ENCODE measurements at regions not wholly inside any gene's neighbourhood (a gene's known extent, or its start where the extent isn't known, plus 50 kb on each side); places are given as distances from the start of the nearest gene placed in this dataset.

GRCh38 chrX:14094191-14094590 lies 64.5 kb upstream of the GEMIN8 start:
- Histone ChIP-seq H3K27me3 (ENCODE audit: control insufficient read depth, extremely low read depth, insufficient read depth, low read length) (no peaks in the 10 kb centered on the region), H3K9me1 (ENCODE audit: control insufficient read depth, extremely low read depth, insufficient read depth, low read length) (no peaks in the 10 kb centered on the region), H3K4me1 (ENCODE audit: control insufficient read depth, extremely low read depth, insufficient read depth, low read length) (no peaks in the 10 kb centered on the region), H3K79me2 (ENCODE audit: control insufficient read depth, insufficient read depth, low read length) (no peaks in the 10 kb centered on the region), H3K9me3 (ENCODE audit: control insufficient read depth, low read depth, low read length) (no peaks in the 10 kb centered on the region), H3K4me2 (ENCODE audit: control insufficient read depth, extremely low read depth, insufficient read depth, low read depth, low read length) (no peak overlapping the region), H3K27ac (ENCODE audit: control insufficient read depth, insufficient read depth, low read length) (no peak overlapping the region), H3K4me3 (ENCODE audit: control insufficient read depth in 2 of 3, extremely low read depth in 1 of 3, insufficient read depth in 2 of 3, low read depth in 1 of 3, low read length in 3 of 3) (no peak overlapping the region), H2AFZ (ENCODE audit: control insufficient read depth, low read length) (no peak overlapping the region), H3K9ac (ENCODE audit: control insufficient read depth, extremely low read depth, insufficient read depth, low read length) (no peak overlapping the region), H4K20me1 (ENCODE audit: control insufficient read depth, extremely low read depth, insufficient read depth, low read length) (no peaks in the 10 kb centered on the region), H3K36me3 (ENCODE audit: control insufficient read depth in 2 of 2, extremely low read depth in 1 of 2, insufficient read depth in 2 of 2, low read length in 2 of 2) (no peaks in the 10 kb centered on the region)
- DNase-seq (ENCODE audit: low read depth, low spot score): no peak
- FAIRE-seq: no peak
- dilution Hi-C loops (cut with MboI; ENCODE audit: extremely low pct_ligation_motif_present, low sequenced_read_pairs): no loop called here
- TF ChIP-seq, protein P1, sequence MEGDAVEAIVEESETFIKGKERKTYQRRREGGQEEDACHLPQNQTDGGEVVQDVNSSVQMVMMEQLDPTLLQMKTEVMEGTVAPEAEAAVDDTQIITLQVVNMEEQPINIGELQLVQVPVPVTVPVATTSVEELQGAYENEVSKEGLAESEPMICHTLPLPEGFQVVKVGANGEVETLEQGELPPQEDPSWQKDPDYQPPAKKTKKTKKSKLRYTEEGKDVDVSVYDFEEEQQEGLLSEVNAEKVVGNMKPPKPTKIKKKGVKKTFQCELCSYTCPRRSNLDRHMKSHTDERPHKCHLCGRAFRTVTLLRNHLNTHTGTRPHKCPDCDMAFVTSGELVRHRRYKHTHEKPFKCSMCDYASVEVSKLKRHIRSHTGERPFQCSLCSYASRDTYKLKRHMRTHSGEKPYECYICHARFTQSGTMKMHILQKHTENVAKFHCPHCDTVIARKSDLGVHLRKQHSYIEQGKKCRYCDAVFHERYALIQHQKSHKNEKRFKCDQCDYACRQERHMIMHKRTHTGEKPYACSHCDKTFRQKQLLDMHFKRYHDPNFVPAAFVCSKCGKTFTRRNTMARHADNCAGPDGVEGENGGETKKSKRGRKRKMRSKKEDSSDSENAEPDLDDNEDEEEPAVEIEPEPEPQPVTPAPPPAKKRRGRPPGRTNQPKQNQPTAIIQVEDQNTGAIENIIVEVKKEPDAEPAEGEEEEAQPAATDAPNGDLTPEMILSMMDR (optimal IDR thresholded peaks at IDR 0.05 in 1 of 3, IDR thresholded peaks at IDR 0.05 in 1 of 3, conservative IDR thresholded peaks at IDR 0.05 in 1 of 3; ENCODE audit: extremely low read depth in 1 of 3, insufficient read depth in 2 of 3, low read length in 3 of 3): no peak
- TF ChIP-seq EZH2 (IDR thresholded peaks at IDR 0.05; ENCODE audit: low read length): no peak

DNA sequence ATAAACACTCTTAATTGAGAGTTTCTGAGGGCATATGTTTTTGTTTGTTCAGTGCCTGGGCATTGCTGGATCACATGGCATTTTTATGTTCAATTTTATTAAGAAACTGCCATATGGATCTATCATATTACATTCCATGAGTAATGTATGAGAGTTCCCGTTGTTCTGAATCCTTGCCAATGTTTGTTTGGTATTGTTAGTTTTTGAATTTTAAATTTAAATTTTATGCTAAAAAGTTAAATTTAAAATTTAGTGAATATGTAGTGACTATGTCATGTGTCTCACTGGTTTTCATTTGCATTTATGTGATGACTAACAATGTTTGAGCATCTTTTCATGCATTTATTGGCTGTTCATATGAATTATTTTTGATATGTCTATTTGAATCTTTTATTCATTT lies 54.8 kb upstream of the GEMIN8 start:
- Histone ChIP-seq H3K4me1 (ENCODE audit: control insufficient read depth, extremely low read depth, insufficient read depth, low read length) (no peaks in the 10 kb centered on the region), H3K36me3 (ENCODE audit: control insufficient read depth in 2 of 2, extremely low read depth in 1 of 2, insufficient read depth in 2 of 2, low read length in 2 of 2) (no peaks in the 10 kb centered on the region), H4K20me1 (ENCODE audit: control insufficient read depth, extremely low read depth, insufficient read depth, low read length) (no peaks in the 10 kb centered on the region), H3K27me3 (ENCODE audit: control insufficient read depth, extremely low read depth, insufficient read depth, low read length) (no peaks in the 10 kb centered on the region), H2AFZ (ENCODE audit: control insufficient read depth, low read length) (no peak overlapping the region), H3K4me2 (ENCODE audit: control insufficient read depth, extremely low read depth, insufficient read depth, low read depth, low read length) (no peak overlapping the region), H3K9me1 (ENCODE audit: control insufficient read depth, extremely low read depth, insufficient read depth, low read length) (no peaks in the 10 kb centered on the region), H3K4me3 (ENCODE audit: control insufficient read depth in 2 of 3, extremely low read depth in 1 of 3, insufficient read depth in 2 of 3, low read depth in 1 of 3, low read length in 3 of 3) (no peak overlapping the region), H3K27ac (ENCODE audit: control insufficient read depth, insufficient read depth, low read length) (no peak overlapping the region), H3K9ac (ENCODE audit: control insufficient read depth, extremely low read depth, insufficient read depth, low read length) (no peak overlapping the region), H3K79me2 (ENCODE audit: control insufficient read depth, insufficient read depth, low read length) (no peaks in the 10 kb centered on the region), H3K9me3 (ENCODE audit: control insufficient read depth, low read depth, low read length) (no peaks in the 10 kb centered on the region)
- dilution Hi-C loops (cut with MboI; ENCODE audit: extremely low pct_ligation_motif_present, low sequenced_read_pairs): no loop called here
- TF ChIP-seq, protein P1 (optimal IDR thresholded peaks at IDR 0.05 in 1 of 3, IDR thresholded peaks at IDR 0.05 in 1 of 3, conservative IDR thresholded peaks at IDR 0.05 in 1 of 3; ENCODE audit: extremely low read depth in 1 of 3, insufficient read depth in 2 of 3, low read length in 3 of 3): no peak
- TF ChIP-seq EZH2 (IDR thresholded peaks at IDR 0.05; ENCODE audit: low read length): no peak
- no peak for FAIRE-seq
- DNase-seq (ENCODE audit: low read depth, low spot score): no peak
